ENCODE measurements at regions not wholly inside any gene's neighbourhood (a gene's known extent, or its start where the extent isn't known, plus 50 kb on each side); places are given as distances from the start of the nearest gene placed in this dataset.

DNA sequence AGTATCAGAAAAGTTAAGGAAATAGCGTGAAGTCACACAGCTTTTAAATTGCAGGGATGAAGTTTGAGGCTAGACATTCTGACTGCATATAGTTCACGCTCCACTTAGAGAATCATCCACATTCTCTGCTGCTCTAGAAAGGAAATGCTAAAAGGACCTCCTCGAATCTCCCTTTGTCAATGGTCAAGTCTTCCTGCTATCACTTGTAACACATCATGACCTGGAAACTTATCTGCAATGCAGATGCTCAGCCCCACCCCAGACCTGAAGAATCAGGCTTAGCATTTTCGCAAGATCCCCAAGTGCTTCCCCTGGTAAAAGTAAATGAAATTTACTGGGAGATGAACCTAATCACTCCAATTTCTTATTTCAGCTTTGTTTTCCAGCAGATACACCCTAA, 372.1 kb downstream of the LIG4 start:
- no peak overlapping the region for H3K4me3 ChIP-seq (ENCODE audit: low read length in 2 of 2)
- no peaks in the 10 kb centered on the region for H3K36me3 ChIP-seq (ENCODE audit: control insufficient read depth in 2 of 2, insufficient read depth in 2 of 2, low read length in 2 of 2)
- no peaks in the 10 kb centered on the region for H3K9me3 ChIP-seq (ENCODE audit: control insufficient read depth in 2 of 2, low read length in 2 of 2)
- H3K27me3 ChIP-seq (ENCODE audit: control insufficient read depth in 1 of 2, insufficient read depth in 2 of 2, low read length in 2 of 2) = peaks cover 0 to 2% of the 10 kb centered on the region in 2 donors
- no peaks in the 10 kb centered on the region for H3K4me1 ChIP-seq (ENCODE audit: control insufficient read depth, insufficient read depth, low read length)
- no peak overlapping the region for H3K27ac ChIP-seq (ENCODE audit: low read length)
- H3K9ac ChIP-seq (ENCODE audit: low read length in 2 of 2) = no peak overlapping the region

DNA sequence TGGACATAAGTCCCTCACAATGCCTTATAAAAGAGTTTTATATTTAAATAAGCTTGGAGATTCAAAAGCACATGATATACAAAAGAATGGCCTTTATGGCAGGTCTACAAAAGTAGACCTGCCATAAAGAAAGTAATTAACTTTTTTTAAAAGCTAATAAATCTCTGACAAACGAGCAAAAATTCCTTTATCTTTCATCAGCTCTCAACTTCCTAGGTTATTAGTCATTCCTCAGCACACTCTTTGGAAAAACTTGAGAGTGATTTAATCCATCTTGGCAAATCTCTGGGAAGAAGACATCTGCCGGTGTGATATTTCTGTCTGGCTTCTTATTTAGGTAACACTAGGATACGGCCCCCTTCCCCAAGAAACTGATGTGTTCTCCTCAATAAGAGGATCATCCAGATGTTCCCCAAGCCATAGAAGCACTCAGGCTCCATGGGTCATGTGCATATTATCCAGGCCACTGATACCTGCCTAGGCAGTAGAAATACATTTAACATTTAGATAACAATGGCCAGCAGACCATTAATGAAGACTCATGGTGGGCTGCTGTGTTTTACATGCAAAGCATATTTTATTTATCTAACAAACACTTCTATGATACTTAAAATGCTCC, 372.7 kb downstream of the LIG4 start:
- Histone ChIP-seq H3K9me3 (ENCODE audit: control insufficient read depth in 2 of 2, low read length in 2 of 2) (no peaks in the 10 kb centered on the region), H3K4me1 (ENCODE audit: control insufficient read depth, insufficient read depth, low read length) (no peaks in the 10 kb centered on the region), H3K36me3 (ENCODE audit: control insufficient read depth in 2 of 2, insufficient read depth in 2 of 2, low read length in 2 of 2) (no peaks in the 10 kb centered on the region), H3K27ac (ENCODE audit: low read length) (no peak overlapping the region), H3K4me3 (ENCODE audit: low read length in 2 of 2) (no peak overlapping the region), H3K27me3 (ENCODE audit: control insufficient read depth in 1 of 2, insufficient read depth in 2 of 2, low read length in 2 of 2) (peaks cover 0 to 2% of the 10 kb centered on the region in 2 donors), H3K9ac (ENCODE audit: low read length in 2 of 2) (no peak overlapping the region)

DNA sequence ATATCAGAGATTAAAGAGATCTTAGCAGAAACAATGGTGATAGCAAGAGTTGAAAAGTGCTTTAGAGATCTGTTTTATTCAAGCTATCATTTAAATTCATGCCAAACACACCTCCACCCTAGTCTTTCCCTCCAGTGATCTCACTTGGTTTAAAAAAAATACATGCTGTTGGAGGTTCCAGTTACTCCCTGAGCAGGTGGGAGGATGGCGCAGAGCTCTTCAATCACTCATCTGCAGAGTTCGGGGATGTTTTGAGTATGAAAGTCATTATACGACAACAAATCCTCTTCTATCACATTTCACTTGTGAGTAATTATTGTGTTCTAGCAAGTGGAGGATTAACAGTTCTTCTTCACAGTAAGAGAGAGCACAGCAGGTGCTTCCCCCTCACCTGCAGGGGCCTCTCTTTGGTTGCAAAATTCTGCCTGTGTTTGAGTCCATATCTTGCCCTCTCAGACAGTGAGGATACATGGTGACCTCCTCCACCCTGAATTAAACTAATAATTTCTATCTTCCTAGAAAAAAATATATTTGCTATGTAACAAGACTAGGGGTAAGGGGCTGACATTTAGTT, 376.7 kb downstream of the LIG4 start:
- Histone ChIP-seq H3K9me3 (ENCODE audit: control insufficient read depth in 2 of 2, low read length in 2 of 2) (no peaks in the 10 kb centered on the region), H3K27me3 (ENCODE audit: control insufficient read depth in 1 of 2, insufficient read depth in 2 of 2, low read length in 2 of 2) (peaks cover 0 to 2% of the 10 kb centered on the region in 2 donors), H3K9ac (ENCODE audit: low read length in 2 of 2) (no peak overlapping the region), H3K36me3 (ENCODE audit: control insufficient read depth in 2 of 2, insufficient read depth in 2 of 2, low read length in 2 of 2) (no peaks in the 10 kb centered on the region), H3K4me1 (ENCODE audit: control insufficient read depth, insufficient read depth, low read length) (no peaks in the 10 kb centered on the region), H3K4me3 (ENCODE audit: low read length in 2 of 2) (no peak overlapping the region), H3K27ac (ENCODE audit: low read length) (no peak overlapping the region)

DNA sequence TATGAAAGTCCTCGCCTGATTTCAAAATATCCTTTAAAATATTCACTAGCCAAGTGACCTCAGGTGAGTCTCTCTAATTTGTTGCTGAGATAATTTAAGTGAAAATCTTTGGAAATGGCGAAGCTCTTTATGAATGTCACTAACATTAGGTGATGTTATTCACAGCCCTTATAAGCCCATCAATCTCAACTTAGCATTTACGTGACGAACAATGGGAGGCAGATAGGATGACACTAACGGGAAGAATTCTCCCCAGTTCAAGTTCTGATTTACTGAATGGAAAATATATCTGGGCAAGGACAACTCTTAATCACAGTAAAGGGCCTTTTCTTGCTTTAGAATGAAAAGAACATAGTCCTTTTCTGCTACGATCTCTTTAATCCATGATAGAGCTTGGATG, 378.7 kb downstream of the LIG4 start:
- Histone ChIP-seq H3K4me3 (ENCODE audit: low read length in 2 of 2) (no peak overlapping the region), H3K36me3 (ENCODE audit: control insufficient read depth in 2 of 2, insufficient read depth in 2 of 2, low read length in 2 of 2) (no peaks in the 10 kb centered on the region), H3K4me1 (ENCODE audit: control insufficient read depth, insufficient read depth, low read length) (no peaks in the 10 kb centered on the region), H3K27me3 (ENCODE audit: control insufficient read depth in 1 of 2, insufficient read depth in 2 of 2, low read length in 2 of 2) (peaks cover 0 to 2% of the 10 kb centered on the region in 2 donors), H3K9me3 (ENCODE audit: control insufficient read depth in 2 of 2, low read length in 2 of 2) (peaks cover 0 to 2% of the 10 kb centered on the region in 2 donors), H3K9ac (ENCODE audit: low read length in 2 of 2) (no peak overlapping the region), H3K27ac (ENCODE audit: low read length) (no peak overlapping the region)

DNA sequence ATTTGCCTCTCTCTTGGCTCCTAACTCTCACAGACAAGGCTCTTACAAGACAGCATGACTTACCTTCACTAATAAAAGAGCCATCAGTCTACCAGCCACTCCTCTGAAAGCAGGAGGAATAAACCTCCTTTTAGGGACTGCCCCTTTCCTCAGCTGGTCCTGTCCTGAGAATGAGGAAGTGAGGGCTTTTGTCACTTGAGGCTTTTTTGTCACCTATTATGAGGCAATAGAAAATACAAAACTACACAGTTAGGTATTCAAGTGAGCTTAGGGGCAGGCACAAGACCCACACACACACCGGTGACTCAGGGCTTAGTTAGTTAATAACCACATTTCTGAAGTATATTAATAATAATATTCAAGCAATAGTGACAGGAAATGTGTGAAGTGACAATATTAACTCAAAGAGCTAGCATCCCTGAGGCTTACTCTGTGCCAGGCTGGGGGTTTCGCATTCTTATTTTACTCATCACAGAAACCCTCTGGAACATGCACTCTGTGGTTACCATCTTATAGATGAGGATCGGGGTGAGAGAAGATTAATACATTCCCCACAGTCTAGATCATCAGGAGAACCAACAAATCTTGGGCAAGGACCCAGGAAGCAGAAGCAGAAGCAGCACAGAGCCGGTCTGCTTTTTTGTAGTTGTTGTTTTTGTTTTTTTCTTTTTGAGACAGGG, 379.9 kb downstream of the LIG4 start:
- no peaks in the 10 kb centered on the region for H3K4me1 ChIP-seq (ENCODE audit: control insufficient read depth, insufficient read depth, low read length)
- H3K9ac ChIP-seq (ENCODE audit: low read length in 2 of 2) = no peak overlapping the region
- H3K9me3 ChIP-seq (ENCODE audit: control insufficient read depth in 2 of 2, low read length in 2 of 2) = peaks cover 0 to 2% of the 10 kb centered on the region in 2 donors
- peaks cover 0 to 2% of the 10 kb centered on the region in 2 donors for H3K27me3 ChIP-seq (ENCODE audit: control insufficient read depth in 1 of 2, insufficient read depth in 2 of 2, low read length in 2 of 2)
- H3K36me3 ChIP-seq (ENCODE audit: control insufficient read depth in 2 of 2, insufficient read depth in 2 of 2, low read length in 2 of 2) = no peaks in the 10 kb centered on the region
- no peak overlapping the region for H3K4me3 ChIP-seq (ENCODE audit: low read length in 2 of 2)
- H3K27ac ChIP-seq (ENCODE audit: low read length) = no peak overlapping the region

DNA sequence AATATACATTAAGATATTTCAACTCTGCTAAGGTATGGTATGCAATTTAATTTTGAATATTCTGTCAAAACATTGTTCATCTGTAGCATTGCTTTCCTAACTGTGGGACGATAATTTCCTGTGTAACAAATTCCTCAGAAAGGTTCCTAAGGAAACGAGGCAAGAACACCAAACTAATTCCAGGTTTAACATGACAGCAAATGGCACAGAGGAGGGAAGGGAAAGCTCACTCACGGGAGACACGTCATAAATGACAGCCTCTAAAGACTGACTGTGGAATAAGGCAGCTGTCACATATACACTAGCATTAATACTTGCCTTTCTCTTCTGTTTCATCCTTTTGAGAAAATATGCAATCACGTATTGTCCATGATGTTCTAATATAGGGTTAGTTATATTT, 380.6 kb downstream of the LIG4 start:
- Histone ChIP-seq H3K9ac (ENCODE audit: low read length in 2 of 2) (no peak overlapping the region), H3K27ac (ENCODE audit: low read length) (no peak overlapping the region), H3K27me3 (ENCODE audit: control insufficient read depth in 1 of 2, insufficient read depth in 2 of 2, low read length in 2 of 2) (peaks cover 0 to 2% of the 10 kb centered on the region in 2 donors), H3K4me3 (ENCODE audit: low read length in 2 of 2) (no peak overlapping the region), H3K9me3 (ENCODE audit: control insufficient read depth in 2 of 2, low read length in 2 of 2) (peaks cover 0 to 2% of the 10 kb centered on the region in 2 donors), H3K36me3 (ENCODE audit: control insufficient read depth in 2 of 2, insufficient read depth in 2 of 2, low read length in 2 of 2) (no peaks in the 10 kb centered on the region), H3K4me1 (ENCODE audit: control insufficient read depth, insufficient read depth, low read length) (no peaks in the 10 kb centered on the region)

DNA sequence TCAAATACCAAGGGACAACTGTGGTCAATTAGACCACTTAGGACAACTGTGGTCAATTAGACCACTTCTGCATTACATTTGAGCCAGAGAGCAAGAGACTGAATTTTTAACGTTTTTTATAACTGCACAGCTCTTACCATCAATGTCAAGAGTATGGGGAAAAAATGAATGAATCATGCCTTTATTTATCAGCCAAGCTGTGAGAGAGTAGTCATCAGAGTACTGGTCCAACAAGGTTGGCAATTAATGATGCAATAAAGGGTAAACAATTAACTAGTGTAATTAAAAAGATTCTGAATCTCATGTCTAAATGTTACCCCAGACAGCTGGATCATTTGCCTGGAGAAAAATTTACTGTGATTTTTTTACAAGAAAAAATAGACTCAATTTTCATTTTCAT, 381.1 kb downstream of the LIG4 start:
- no peaks in the 10 kb centered on the region for H3K4me1 ChIP-seq (ENCODE audit: control insufficient read depth, insufficient read depth, low read length)
- H3K4me3 ChIP-seq (ENCODE audit: low read length in 2 of 2) = no peak overlapping the region
- H3K9me3 ChIP-seq (ENCODE audit: control insufficient read depth in 2 of 2, low read length in 2 of 2) = peaks cover 0 to 2% of the 10 kb centered on the region in 2 donors
- no peak overlapping the region for H3K27ac ChIP-seq (ENCODE audit: low read length)
- H3K36me3 ChIP-seq (ENCODE audit: control insufficient read depth in 2 of 2, insufficient read depth in 2 of 2, low read length in 2 of 2) = no peaks in the 10 kb centered on the region
- H3K9ac ChIP-seq (ENCODE audit: low read length in 2 of 2) = no peak overlapping the region
- peaks cover 0 to 2% of the 10 kb centered on the region in 2 donors for H3K27me3 ChIP-seq (ENCODE audit: control insufficient read depth in 1 of 2, insufficient read depth in 2 of 2, low read length in 2 of 2)

DNA sequence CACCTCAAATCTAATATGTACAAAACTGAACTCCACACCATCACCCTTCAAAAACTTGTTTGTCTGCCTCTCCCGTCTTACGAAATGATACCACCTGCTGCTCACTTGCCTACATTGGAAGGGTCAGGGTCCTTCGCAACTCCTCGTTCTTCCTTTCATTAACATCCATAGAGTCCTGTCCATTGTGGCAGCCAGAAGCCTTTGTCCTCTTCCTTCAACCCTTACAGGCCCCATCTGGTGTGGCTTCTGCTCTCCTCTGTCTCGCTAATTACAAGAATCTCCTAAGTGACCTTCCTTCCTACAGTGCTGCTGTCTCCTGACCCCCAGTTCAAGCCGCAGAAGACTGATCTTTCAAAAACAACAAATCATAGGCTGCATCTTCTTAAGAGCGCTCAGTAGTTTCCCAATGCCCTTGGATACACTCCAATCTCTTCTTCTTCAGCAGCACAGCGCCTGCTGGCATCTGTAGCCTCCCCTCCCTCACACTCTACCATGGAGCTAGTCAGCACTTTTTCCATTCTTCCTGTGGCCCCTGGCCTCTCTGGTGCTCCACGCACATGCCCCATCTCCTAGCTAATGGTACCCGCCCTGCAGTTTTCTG, 382.7 kb downstream of the LIG4 start:
- Histone ChIP-seq H3K9me3 (ENCODE audit: control insufficient read depth in 2 of 2, low read length in 2 of 2) (peaks cover 0 to 2% of the 10 kb centered on the region in 2 donors), H3K4me3 (ENCODE audit: low read length in 2 of 2) (no peak overlapping the region), H3K9ac (ENCODE audit: low read length in 2 of 2) (no peak overlapping the region), H3K4me1 (ENCODE audit: control insufficient read depth, insufficient read depth, low read length) (no peaks in the 10 kb centered on the region), H3K27me3 (ENCODE audit: control insufficient read depth in 1 of 2, insufficient read depth in 2 of 2, low read length in 2 of 2) (no peaks in the 10 kb centered on the region), H3K36me3 (ENCODE audit: control insufficient read depth in 2 of 2, insufficient read depth in 2 of 2, low read length in 2 of 2) (no peaks in the 10 kb centered on the region), H3K27ac (ENCODE audit: low read length) (no peak overlapping the region)

DNA sequence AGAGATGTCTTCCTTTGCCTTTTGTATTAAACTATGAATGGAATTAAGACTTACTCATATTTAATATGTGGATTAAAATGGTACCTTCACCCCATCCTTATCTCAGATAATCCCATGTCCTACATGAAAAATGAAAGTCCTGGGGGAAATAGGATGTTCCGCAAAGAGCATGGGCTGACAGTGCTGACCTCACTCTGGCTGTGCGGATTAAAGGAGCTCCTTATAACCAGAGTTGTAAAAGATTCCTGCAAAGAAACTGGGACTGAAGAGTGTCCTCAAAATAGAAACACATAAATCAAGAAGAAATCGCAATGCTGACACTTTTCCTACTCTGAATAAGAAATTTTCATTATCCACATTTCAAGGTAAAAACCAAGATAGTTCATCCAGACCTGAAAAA, 384.5 kb downstream of the LIG4 start:
- Histone ChIP-seq H3K4me3 (ENCODE audit: low read length in 2 of 2) (no peak overlapping the region), H3K9ac (ENCODE audit: low read length in 2 of 2) (no peak overlapping the region), H3K27me3 (ENCODE audit: control insufficient read depth in 1 of 2, insufficient read depth in 2 of 2, low read length in 2 of 2) (no peaks in the 10 kb centered on the region), H3K27ac (ENCODE audit: low read length) (no peak overlapping the region), H3K36me3 (ENCODE audit: control insufficient read depth in 2 of 2, insufficient read depth in 2 of 2, low read length in 2 of 2) (no peaks in the 10 kb centered on the region), H3K4me1 (ENCODE audit: control insufficient read depth, insufficient read depth, low read length) (no peaks in the 10 kb centered on the region), H3K9me3 (ENCODE audit: control insufficient read depth in 2 of 2, low read length in 2 of 2) (peaks cover 2 to 3% of the 10 kb centered on the region in 2 donors)

DNA sequence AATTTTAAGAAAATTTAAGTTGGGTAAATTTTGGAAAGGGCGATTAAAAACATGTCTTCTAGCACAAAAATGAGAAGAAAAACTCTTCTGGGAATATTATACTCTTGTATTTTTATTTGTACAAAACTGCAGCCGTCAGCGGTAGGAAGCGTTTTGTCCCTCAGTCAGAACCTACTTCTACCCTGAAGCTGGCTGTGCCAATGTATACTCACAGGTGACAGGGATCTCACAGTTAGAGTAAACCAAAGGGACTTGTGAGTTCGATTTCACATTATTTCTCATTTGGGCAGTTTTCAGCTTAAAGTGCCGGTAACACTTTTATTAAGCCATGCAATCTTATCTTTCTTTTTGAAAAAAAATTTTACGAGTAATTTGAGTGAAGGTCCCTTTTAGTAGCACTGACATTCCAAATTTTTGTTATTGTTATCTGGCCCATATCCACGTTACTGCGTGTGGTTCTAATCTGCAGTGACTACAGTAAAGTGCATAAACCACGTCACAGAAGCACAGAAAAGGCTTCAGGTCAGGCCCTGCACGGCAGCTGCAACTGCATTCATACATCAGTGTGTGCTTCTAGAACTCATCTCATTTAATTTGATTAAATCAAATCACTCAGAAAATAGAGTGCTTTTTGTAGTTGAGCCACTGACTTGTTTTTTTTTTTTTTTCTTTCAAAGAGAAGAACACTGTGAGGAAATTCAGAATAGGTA, 387.3 kb downstream of the LIG4 start:
- no peaks in the 10 kb centered on the region for H3K36me3 ChIP-seq (ENCODE audit: control insufficient read depth in 2 of 2, insufficient read depth in 2 of 2, low read length in 2 of 2)
- no peaks in the 10 kb centered on the region for H3K27me3 ChIP-seq (ENCODE audit: control insufficient read depth in 1 of 2, insufficient read depth in 2 of 2, low read length in 2 of 2)
- no peak overlapping the region for H3K4me3 ChIP-seq (ENCODE audit: low read length in 2 of 2)
- H3K4me1 ChIP-seq (ENCODE audit: control insufficient read depth, insufficient read depth, low read length) = no peaks in the 10 kb centered on the region
- no peak overlapping the region for H3K27ac ChIP-seq (ENCODE audit: low read length)
- H3K9ac ChIP-seq (ENCODE audit: low read length in 2 of 2) = no peak overlapping the region
- peaks cover 2 to 3% of the 10 kb centered on the region in 2 donors for H3K9me3 ChIP-seq (ENCODE audit: control insufficient read depth in 2 of 2, low read length in 2 of 2)
